GM18508 (cell line): ENCODE measurements at regions not wholly inside any gene's neighbourhood (a gene's known extent, or its start where the extent isn't known, plus 50 kb on each side); places are given as distances from the start of the nearest gene placed in this dataset.

Experiments used
- ATAC-seq: cut with Tn5 transposase; IDR thresholded peaks from one replicate; pipeline ENCODE4 v1.9.1; 2021; ENCODE audit warnings: moderate number of reproducible peaks; ENCODE audit not compliant: insufficient read depth, unreplicated experiment

DNA sequence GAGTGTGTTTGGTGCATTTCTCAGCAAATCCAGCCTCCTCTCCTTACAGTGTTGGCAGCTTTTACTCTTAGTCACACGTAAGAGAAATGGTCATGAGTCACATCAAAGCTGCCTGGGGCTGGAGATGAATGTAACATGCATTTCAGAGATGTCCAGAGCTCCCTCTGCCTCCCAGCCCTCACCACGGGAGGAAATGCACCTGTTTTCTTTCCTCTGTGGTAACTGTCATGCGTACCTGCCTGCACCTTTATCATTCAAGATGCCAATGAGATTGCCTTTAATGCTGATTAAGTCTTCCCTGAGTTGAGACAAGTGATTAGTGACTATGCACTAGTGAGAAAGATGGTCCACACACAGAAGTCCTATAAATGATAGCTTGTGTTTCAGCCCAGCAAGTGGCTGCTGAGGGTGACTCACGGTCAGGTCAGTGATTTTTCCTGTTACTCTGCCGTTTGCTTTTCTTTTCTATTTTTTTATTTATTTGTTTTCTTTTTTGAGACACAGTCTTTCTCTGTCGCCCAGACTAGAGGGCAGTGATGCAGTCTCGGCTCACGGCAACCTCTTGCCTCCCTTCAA, 277.3 kb upstream of the FMN2 start:
- no peak for ATAC-seq

DNA sequence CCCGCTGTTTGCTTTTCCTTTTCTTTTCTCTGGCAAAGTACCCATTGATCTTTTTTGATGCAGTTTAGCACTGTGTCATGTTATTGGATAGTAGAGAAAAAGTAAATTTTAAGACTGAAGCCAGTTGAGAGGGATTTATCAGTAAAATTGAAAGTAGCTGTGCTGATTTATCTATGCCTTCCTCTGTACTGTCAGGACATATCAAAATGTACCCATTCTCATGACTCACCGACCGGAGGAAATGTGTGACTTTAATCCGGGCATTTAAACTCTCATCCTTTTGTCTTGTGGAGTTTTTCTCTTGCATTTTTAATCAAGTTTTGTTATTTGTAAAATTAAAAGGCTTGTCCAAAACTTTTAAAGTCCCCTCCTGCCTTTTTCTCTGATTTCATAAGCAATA, 276.6 kb upstream of the FMN2 start:
- ATAC-seq, result no peak

DNA sequence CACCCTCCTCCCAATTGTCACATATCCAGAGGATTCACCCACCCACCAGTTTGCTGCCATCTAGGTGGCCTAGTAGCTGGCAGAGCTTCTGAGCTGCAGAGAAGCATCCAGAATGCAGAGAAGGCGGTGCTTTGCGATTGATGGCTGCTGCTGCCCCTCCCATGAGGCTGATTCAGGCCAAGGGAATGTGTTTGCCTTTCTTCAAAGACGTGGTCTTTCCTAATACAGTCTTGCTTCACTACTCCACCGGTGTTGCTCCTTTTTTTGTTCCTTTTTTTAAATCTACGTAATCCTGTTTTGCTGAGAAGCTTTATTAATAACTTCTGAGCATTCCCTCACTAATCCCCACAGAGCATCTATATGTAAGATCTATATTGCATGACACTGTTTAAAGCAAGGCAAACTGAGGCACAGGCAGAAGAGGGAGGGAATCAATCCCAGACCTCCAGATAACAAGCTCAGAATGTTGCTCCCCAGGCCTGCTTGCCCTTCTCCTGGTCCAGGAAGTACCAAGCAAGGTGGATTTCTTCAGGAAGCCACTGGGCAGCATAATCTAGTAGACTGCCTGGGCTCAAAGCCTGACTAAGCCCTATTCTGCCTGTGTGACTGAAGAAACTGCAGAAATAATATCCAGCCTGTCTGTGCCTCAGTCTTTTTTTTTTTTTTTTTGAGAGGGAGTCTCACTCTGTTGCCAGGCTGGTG, 275.5 kb upstream of the FMN2 start:
- no peak for ATAC-seq

DNA sequence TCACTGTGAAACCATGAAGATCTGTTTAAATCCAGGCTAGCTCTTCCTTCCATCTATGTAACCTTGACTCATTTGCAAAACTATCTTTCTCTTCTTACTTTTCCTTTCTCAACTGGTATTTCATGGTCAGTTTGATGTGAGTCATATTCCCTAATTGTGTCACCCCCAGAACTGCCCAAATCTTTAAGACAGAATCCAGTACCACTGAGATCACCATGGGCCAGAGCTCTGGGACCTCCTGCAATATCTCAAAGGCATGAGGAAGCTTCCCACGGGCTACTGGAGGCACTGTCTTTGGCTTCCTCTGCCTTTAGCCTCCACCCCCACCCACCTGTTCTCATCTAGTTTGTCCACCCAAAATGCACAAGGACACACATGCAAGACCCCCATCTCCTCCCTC, 274.4 kb upstream of the FMN2 start:
- no peak for ATAC-seq

DNA sequence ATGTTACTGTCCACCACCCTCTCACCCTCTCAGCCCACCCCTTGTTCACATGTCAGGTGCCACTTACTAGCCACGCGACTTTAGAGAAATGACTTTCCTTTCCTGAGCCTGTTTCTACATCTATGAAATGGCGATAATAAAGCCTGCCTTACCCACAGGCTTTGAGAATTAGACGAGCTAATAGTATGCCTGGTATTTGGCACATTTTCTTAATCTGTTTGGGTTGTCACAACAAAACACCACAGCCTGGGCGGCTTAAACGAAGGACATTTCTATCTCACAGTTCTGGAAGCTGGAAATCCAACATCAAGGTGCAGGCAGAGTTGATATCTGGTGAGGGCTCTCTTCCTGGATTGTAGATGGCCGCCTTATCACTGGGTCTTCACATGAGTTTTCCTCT, 273.9 kb upstream of the FMN2 start:
- no peak for ATAC-seq

DNA sequence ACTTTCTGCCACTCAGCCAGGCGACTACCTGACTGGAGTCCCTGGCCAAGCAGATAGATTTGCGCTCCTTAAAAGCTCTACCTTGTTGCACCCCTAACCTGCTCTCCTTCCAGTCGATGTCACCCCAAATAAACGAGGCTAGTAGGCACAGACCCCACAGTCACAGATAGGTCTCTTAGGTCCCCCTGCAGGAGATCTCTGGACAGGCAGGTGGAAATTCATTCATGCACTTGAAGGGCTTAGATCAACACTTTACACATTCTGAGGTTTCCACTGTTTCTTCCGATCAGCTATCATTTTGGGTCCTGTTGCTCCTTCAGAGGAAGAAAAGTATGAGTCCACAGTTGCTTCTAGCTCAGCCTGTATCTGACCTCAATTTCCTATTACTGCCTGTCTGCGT, 272.6 kb upstream of the FMN2 start:
- ATAC-seq, result no peak

DNA sequence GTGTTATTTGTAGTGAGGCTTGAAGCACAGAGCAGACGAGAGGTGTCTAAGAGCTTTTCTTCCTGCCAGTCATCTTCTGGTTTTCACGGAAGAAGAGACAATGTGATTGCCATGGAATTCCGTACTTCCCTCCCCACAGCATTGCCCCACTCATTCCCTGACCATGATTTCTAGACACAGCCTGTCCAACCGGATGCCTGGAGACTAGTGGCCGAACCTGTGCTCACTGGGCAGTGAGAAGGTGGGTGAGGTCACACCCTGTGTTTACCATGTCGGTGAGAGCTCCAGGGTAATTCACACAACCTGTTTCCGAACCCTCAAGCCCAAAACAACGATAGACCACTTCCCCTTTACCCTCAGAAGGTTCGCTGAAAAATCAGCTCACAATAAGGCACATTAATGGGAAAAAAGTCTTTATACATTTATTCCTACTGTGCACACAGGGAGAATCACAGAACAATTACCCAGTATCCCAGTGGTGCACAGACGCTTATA, 271.9 kb upstream of the FMN2 start:
- ATAC-seq, result no peak

DNA sequence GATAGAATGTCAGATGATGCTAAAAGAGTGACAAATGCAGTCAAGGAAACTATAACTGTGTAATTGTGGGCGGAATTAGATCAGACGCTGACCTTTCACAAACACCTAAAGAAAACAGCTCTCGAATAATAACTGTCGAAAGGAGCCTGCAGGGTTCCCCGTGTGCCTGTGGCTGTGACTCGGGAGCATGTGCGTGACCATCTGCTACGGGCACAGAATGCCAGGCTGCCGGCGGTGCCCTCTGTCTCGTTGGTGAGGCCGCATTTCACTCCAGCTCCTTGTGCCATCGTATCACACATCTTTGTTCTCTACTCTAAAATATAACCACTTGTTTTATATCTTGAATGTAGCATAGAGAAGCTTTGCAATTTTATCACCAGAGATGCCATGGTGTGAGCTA, 267.8 kb upstream of the FMN2 start:
- no peak for ATAC-seq

DNA sequence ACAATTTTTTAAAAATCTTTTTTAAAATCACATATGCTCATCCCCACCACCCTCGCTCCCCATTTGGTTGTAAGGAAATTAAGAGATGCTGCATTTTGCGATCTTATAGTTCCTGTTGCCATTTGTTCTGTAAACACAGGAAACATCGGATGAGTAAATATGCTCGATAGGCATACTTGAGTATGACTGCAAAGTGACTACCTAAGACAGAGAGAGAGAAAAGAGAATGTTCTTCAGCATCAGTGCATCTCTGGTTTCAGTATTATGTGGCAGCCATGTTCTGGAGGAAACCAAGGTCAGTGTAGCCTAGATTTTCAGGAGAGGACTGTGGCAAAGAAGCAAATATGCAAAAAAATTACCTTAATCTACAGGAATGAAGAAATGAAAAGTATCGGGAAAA, 265.5 kb upstream of the FMN2 start:
- no peak for ATAC-seq

DNA sequence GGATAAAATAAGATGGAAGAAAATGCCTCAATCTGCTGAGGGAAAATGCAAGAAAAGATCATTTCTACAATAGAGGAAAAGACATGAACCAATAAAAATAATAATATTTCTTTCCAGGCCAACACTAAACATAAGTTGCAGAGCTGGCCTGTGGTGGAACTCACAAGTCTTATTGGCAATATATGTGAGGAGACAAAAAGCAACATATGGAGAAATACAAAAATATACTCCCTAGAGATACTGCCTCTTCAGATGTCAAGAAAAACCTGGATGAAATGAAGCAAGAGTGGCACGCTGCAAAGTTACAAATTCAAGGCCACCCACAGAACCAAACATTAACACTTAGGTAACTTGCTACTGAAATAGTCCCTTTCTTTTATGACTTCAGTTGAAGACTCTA, 264.9 kb upstream of the FMN2 start:
- ATAC-seq, result no peak

DNA sequence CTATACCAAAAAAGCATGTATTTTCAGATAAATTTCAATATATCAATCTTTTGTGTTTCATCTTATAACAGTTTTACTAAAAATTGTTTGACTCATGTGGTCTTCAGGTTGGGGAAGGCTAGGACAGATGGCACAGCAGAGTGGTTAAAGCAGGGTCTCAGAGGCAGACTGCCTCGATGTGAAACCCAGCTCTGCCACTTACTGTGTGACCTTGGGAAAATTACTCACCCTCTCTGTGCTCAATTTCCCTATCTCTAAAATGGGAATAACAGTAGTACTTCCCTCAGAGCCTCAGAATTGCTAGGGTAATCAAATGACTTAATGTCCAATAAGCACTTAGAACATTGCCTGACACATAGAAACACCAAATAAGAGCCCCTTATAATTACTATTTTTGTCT, 262.1 kb upstream of the FMN2 start:
- ATAC-seq, result no peak

DNA sequence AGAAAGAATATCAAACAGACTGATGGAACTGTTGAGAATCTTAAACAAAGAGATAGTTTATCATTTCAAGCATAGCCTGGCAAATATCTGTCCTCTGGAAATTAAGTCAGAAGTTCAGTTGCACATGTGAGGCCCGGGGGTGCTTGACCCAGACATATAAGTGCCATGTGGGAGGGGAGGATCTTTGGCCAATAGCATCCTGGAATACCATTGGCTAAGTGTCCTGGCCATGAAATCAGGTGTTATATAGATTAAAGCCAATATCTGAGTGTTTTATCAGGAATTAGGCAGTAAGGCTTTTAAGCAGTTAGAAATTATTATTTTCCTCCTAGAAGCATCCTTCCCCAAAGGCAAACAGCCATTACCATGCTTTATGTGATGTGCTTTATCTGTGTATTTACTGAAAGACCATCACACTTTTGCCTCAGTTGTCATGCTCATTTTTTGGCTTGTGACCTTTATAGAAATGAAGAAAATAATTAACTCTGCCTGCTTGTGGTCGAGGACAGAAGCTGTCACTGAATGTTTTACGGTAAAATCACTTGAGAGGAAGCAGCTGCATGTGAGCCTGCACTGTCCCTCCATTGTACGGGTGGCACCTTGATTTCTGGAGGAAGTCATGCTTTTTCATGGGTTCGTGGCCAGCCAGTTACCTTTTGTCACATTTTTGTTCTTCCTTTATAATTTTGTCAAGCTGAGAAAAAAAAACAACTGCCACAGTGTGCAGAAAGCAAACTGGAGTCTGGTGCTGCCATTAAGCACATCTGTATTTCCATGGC, 259.9 kb upstream of the FMN2 start:
- no peak for ATAC-seq

DNA sequence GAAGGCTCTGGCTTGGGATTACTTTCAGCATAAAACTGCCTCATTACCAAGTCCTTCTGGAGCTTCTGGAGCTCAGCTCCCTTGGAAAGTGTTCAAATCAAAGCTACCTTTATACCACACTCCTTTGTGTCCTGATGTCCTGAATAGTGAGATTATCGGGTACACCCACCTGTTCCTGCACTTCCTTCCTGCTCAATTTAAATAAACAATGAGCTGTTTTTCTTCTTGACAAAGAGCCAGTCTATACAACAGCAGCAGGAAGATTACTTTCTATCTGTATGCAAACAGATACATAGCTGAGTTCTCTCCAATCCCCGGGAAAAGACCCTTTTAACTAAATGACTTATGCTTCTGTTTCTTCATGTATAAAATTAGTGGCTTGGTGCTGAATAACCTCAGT, 258.0 kb upstream of the FMN2 start:
- ATAC-seq, result no peak

DNA sequence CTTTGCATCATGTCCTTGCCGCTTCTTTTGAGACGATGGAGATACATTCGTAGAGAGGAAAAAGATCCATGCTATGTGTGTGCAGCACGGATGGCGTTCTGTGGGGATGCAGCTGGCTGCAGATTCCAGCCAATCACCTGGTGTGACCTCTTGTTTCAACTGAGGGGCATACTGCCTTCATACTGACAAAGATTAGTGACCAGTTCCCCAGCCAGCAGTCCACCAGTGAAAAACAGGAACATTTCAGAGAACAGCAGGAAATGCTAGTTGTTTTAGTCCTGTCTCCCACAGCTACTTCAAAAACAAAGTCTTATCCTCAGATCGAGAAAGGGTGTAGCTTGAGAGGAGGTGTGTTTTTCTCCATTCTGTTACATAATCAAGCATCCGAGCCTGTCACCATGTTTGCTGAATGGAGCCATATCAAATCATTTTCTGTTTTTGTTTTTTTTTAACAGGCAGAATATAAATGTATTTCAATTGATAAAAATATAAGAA, 255.7 kb upstream of the FMN2 start:
- ATAC-seq, result no peak

DNA sequence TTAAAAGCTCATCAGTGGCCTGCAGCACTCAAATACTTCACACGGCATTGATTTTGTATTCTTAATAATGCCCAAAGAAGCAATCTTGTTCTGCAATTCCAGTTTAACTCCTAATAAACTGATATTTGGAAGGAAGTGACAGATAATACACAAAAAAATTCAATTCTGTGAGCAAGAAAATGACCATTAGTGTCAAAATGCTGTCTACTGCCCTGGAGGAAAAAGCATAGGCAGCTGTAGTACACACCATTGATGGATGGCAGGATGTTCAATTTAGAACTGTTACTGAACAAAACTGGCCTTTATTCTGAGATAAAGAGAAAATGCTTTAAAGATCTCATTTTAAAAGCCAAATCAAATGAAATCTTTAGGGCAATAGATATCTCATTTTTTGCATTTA, 251.3 kb upstream of the FMN2 start:
- ATAC-seq, result no peak

DNA sequence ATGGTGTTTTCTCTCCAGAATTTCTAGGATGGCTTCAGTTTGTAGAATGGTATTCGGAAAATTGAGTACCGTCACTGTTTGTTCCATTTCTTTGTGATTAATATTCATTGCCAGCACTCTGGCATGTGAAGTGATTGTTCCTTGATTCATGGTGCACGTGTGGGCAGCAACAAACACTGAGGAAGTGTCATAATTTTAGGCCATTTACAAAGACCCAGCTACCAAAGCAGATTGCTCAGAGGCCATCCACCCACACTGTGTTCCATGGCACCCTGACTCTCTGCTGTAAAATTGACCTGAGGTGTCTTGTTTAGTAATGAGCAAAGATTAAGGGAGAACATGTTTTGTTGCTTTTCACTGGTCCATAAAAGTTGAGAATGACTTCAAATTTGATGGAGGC, 250.9 kb upstream of the FMN2 start:
- ATAC-seq, result no peak

DNA sequence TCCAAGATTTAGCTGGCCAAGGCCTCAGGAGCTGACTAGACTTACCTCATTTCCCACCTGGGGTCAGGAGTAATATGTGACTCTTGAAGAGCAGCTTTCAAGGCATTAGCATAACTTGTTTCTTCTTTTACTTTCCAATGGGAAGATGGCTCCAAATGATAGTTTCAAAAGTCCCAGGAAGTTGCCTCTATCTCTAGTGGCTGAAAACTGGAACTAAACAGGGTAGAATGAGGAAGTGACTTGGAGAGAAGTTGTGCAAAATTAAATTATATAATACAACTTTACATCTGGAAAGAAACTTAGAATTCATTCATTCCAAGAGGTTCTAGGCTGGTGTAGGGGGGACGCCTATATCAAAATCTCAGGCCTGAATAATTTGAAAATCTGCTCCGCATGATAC, 250.1 kb upstream of the FMN2 start:
- no peak for ATAC-seq

DNA sequence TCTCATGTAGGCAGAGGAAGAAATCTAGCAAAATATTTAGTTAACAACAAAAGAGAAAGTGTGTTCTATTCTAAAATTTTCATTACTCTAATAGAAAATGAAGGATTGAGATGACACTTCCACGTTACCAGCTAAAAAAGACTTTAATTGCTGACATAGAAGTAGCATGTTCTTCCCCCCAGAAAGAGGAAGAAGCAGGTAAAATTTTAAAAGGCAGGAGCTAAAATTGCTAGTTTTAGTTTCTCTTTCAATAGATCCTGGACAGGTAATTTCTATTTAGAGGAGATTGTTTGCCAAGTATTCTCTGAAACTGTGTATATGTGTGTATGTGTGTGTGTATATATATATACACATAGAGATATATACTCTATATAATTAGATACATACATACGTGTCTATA, 248.1 kb upstream of the FMN2 start:
- ATAC-seq, result no peak

DNA sequence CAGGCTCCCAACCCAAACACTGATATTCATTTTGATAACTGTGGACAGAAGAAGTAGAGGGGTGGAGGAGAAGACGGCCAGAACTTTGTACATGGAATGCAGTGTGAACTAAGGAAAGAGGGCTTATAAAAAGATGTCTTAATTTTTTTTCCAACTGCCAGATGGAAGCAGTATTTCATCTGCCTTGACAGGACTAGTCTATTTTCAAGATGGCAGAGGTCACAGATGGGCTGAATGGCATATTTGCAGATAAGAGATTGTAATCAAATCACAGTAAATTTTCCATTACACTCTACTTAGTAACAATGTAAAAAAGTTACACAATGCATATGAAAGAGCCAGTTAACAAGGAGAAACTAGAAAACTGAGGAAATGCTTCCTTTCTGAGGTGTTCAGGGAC, 246.8 kb upstream of the FMN2 start:
- ATAC-seq, result no peak

DNA sequence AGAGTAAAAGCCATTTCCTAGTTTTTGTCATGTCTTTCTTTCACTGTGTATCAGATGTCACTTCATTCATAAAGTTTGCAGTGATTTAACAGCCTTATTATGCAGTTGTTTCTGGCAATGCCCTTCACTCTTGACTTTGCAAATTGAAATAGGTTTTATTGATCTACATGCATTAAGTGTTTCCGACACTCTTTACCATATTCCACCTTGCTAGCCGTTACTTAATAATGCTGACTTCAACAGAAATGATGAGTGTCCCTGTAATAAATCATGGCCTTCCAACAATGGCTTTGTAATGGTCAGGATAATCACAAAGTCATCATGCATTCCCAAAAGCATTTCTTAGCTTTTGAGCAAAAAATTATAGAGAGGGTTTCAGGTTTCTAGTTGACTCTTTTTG, 236.8 kb upstream of the FMN2 start:
- no peak for ATAC-seq

DNA sequence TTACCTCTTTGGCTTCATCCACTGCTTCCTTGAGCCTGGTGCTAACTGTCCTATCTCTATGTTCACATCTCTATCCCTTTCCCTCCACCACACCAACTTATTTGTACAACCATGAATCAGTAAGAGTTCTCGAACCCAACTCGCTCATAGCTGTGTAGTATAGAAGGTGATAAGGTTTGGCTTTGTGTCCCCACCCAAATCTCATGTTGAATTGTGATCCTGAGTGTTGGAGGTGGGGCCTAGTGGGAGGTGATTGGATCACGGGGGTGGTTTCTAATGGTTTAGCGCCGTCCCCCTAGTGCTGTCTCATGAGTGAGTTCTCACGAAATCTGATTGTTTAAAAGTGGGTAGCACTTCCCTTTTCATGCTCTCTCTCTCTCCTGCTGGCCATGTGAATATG, 235.6 kb upstream of the FMN2 start:
- no peak for ATAC-seq

DNA sequence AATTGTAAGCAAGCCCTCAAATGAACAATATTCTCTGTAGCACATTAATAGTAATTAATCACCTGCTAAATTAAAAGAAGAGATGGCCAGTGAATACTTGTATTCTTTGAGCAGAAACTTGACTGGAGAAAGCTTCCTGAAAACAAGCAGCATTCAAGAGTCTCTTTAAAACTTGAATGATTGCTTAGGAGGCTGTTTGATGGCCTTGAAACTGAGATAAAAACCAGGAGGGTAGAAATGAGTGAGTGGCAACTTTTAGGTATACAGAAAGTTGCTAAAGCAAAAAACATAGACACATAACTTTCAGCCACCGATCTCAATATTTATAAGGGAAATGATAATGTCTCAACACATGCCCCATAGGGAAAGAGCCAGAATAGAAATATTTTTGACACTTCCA, 234.8 kb upstream of the FMN2 start:
- ATAC-seq, result no peak
